Prostate gland (tissue), 2 donors: ENCODE measurements at regions not wholly inside any gene's neighbourhood (a gene's known extent, or its start where the extent isn't known, plus 50 kb on each side); places are given as distances from the start of the nearest gene placed in this dataset.

Experiments
- DNase-seq: peaks from one replicate; pipeline ENCODE4 v3.0.0-alpha.2; 2019; ENCODE audit warnings: low spot score
- H3K27ac ChIP-seq, 2 donors: fragments of 200-600 bp; sonication (generic); 2 replicates each; pipeline ENCODE4 v1.5.1; 2017 to 2019
- H3K27me3 ChIP-seq: fragments of 200-600 bp; sonication (generic); replicated peaks from 2 replicates; pipeline ENCODE4 v1.5.1; 2019; ENCODE audit not compliant: insufficient read depth
- H3K36me3 ChIP-seq, 2 donors: fragments of 200-600 bp; sonication (generic); 1 replicate in 1 of 2; 2 replicates in 1 of 2; pipeline versions ENCODE4 v1.5.1 to v1.8.1; 2017 to 2019
- H3K4me1 ChIP-seq: fragments of 200-600 bp; sonication (generic); replicated peaks from 2 replicates; pipeline ENCODE4 v1.5.1; 2019
- H3K4me3 ChIP-seq, 2 donors: fragments of 200-600 bp; sonication (generic); 2 replicates each; pipeline ENCODE4 v1.5.1; 2017 to 2019
- H3K9me3 ChIP-seq: fragments of 200-600 bp; sonication (generic); 2 replicates; pipeline ENCODE4 v1.5.1; 2017
- POLR2A ChIP-seq: fragments of 450-650 bp; IDR thresholded peaks from one replicate; pipeline ENCODE4 v1.6.1; 2016; ENCODE audit warnings: antibody characterized with exemption, mild to moderate bottlenecking
- POLR2AphosphoS5 ChIP-seq: sonication (generic); formaldehyde crosslinking; IDR thresholded peaks from one replicate; pipeline ENCODE4 v1.6.1; 2017; ENCODE audit warnings: antibody characterized with exemption
- WGBS: methylation state at CpG from one replicate; pipeline ENCODE4 v1.1.5; 2018; 5-methylcytosine and 5-hydroxymethylcytosine counted together
- intact Hi-C: fragments of 100-400 bp; cut with DNase I; formaldehyde crosslinking; loops from one replicate; pipeline ENCODE4 v1.14.2; 2022
- TF ChIP-seq, protein P1 (sequence below), 4 experiments: fragments of 200-600 bp in 2 of 4; fragments of 450-650 bp in 2 of 4; sonication (generic) in 2 of 4; IDR thresholded peaks; 1 replicate in 3 of 4; 2 replicates in 1 of 4; pipeline ENCODE4 v1.5.1; 2016 to 2019; ENCODE audit warnings: antibody characterized with exemption in 4 of 4, mild to moderate bottlenecking in 2 of 4, moderate library complexity in 2 of 4

DNA sequence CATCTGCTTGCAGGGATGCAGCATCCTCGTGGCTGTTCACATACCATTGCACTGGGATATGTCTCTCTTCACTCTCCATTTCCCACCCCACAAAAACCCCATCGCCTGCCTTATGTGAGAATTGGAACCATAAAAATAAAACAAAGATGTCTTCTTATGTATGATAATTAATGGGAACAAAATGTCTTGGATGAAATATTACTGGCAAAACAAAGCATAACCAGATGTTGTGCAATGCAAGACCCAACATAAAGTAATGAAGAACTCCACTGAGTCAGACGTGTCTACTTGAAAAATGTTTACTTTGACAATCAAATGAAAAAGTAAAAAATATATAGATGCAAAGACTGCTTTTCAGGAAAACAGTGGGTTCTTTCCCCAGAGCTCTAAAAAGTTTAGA, 611.3 kb upstream of the SYT4 start:
- DNase-seq: no peak
- no peak overlapping the region for H3K27ac ChIP-seq
- 54% methylated on average over 3 of the region's 3 CpGs for WGBS
- intact Hi-C loops: no loop called here
- H3K27me3 ChIP-seq: no peaks in the 10 kb centered on the region
- no peaks in the 10 kb centered on the region for H3K36me3 ChIP-seq
- no peaks in the 10 kb centered on the region for H3K9me3 ChIP-seq
- TF ChIP-seq POLR2A (no peak), POLR2AphosphoS5 (no peak)
- H3K4me1 ChIP-seq: no peaks in the 10 kb centered on the region
- no peak overlapping the region for H3K4me3 ChIP-seq

DNA sequence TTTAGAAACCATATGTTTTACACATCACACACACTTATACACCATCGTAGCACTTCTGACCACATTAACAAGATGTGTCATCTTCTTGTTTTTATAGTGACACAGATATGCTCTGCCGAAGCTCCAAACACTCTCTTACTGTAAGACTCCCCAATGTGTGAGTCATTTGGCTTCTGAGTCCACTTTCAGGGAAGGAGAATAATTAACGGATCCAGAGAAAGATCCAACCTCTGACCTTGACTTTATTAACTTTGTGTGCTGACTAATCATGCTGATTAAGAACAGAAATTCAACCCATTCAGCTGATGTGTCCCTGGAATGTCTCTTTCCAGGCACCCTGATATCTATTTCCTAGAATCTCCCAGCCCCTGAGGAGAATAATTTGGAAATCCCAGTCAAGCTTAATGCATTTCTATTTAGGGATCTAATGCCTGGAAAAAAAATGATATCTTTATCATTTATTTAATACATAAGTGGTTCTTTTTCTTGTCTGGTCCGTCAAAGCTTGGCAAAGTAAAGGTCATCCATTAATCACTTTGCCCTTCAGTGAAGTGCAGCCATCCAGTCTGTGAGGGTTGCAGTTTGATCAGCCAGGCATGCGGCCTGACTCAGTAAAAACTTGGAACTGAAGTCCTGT, 615.8 kb upstream of the SYT4 start:
- no peak overlapping the region for H3K4me3 ChIP-seq
- H3K27ac ChIP-seq: no peak overlapping the region
- TF ChIP-seq POLR2AphosphoS5 (no peak), POLR2A (no peak)
- TF ChIP-seq, protein P1, sequence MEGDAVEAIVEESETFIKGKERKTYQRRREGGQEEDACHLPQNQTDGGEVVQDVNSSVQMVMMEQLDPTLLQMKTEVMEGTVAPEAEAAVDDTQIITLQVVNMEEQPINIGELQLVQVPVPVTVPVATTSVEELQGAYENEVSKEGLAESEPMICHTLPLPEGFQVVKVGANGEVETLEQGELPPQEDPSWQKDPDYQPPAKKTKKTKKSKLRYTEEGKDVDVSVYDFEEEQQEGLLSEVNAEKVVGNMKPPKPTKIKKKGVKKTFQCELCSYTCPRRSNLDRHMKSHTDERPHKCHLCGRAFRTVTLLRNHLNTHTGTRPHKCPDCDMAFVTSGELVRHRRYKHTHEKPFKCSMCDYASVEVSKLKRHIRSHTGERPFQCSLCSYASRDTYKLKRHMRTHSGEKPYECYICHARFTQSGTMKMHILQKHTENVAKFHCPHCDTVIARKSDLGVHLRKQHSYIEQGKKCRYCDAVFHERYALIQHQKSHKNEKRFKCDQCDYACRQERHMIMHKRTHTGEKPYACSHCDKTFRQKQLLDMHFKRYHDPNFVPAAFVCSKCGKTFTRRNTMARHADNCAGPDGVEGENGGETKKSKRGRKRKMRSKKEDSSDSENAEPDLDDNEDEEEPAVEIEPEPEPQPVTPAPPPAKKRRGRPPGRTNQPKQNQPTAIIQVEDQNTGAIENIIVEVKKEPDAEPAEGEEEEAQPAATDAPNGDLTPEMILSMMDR (IDR thresholded peaks at IDR 0.05): no peak
- no peak for DNase-seq
- H3K27me3 ChIP-seq: no peaks in the 10 kb centered on the region
- 42% methylated on average over 5 of the region's 5 CpGs for WGBS
- H3K9me3 ChIP-seq: no peaks in the 10 kb centered on the region
- no peaks in the 10 kb centered on the region for H3K4me1 ChIP-seq
- no peaks in the 10 kb centered on the region for H3K36me3 ChIP-seq
- intact Hi-C loops: no loop called here

DNA sequence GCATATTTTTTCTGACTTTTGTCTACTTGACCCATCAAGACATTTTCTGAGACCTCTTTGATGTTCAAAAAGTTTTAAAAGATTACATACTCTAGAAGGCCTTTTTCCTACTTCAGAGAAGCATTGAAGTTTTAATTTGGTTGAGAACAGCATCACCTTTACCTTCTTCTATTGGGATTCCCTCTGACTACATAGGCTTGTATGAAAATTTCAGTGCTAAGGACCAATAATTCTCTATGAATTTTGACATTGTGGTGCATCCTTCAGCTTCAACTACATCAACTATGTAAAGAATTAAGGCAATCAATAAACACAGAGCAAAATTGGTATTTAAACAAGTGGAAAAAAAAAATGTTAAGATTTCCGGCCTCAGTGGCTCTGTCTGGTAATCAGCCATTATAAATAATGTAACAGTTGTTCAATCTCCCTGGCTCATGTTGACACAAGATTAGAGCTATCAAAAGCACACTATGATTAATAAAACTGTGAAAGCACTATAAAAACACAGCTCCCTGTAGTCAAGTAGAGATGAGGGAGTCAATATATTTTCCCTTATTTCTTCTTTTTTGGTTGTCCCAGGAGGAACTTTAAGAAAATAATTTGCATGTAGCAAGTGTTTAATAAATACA, 627.0 kb upstream of the SYT4 start:
- Histone ChIP-seq H3K9me3 (no peaks in the 10 kb centered on the region), H3K27ac (no peak overlapping the region), H3K27me3 (no peaks in the 10 kb centered on the region), H3K4me1 (no peaks in the 10 kb centered on the region), H3K36me3 (no peaks in the 10 kb centered on the region), H3K4me3 (no peak overlapping the region)
- DNase-seq: no peak
- intact Hi-C loops: no loop called here
- 72% methylated on average over 1 of the region's 1 CpG for WGBS
- TF ChIP-seq POLR2AphosphoS5: no peak
- TF ChIP-seq POLR2A: no peak
- TF ChIP-seq, protein P1 (IDR thresholded peaks at IDR 0.05): no peak

DNA sequence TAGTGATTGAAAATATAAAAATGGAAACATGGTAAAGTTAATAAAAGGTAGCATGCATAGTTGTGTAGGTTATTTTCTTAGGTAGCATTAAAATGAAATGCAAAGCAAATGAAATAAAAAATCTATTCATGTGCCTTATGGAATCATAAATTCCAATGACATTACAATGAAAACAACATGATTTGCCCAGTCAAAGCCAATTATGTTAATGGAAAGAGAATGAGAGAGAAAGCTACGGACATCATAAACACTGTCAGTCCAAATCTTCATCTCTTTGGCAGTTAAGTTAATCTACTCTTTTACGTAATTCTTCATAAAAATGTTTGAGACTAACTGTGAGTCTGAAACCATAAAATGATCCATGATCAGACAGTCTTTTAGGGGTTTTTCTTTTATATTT, 636.7 kb upstream of the SYT4 start:
- DNase-seq: no peak
- WGBS: 69% methylated on average over 2 of the region's 2 CpGs
- Histone ChIP-seq H3K9me3 (no peaks in the 10 kb centered on the region), H3K27me3 (no peaks in the 10 kb centered on the region), H3K4me1 (no peaks in the 10 kb centered on the region), H3K36me3 (no peaks in the 10 kb centered on the region), H3K4me3 (no peak overlapping the region), H3K27ac (no peak overlapping the region)
- intact Hi-C loops: no loop called here
- TF ChIP-seq, protein P1 (IDR thresholded peaks at IDR 0.05): no peak
- TF ChIP-seq POLR2A (no peak), POLR2AphosphoS5 (no peak)

DNA sequence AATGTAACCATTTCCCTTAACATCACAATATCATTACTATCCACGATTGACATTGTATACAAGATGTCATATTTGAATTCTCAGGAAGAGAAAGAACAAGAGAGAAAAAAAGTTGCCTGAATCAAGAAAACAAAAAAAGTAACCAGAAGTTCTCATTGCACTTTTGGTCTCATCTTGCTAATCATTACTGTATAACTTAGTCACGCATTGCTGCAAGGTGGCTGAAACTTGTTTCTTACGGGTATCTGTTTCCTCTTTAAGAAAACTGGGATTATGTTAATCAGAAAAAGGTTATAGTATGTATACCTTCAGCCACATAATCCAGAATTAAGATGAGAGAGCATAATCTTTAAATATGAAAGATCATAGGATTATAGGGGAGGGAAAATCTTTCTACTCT, 639.7 kb upstream of the SYT4 start:
- Histone ChIP-seq H3K27ac (no peak overlapping the region), H3K36me3 (no peaks in the 10 kb centered on the region), H3K4me1 (no peaks in the 10 kb centered on the region), H3K27me3 (no peaks in the 10 kb centered on the region), H3K9me3 (no peaks in the 10 kb centered on the region), H3K4me3 (no peak overlapping the region)
- 86% methylated on average over 3 of the region's 3 CpGs for WGBS
- DNase-seq: no peak
- TF ChIP-seq POLR2A: no peak
- no peak for TF ChIP-seq POLR2AphosphoS5
- TF ChIP-seq, protein P1 (IDR thresholded peaks at IDR 0.05): no peak
- intact Hi-C loops: no loop called here
